HG03439 (cell line): ENCODE measurements at regions not wholly inside any gene's neighbourhood (a gene's known extent, or its start where the extent isn't known, plus 50 kb on each side); places are given as distances from the start of the nearest gene placed in this dataset.
"Not testable (repeated sequence)": the region's sequence is repeated elsewhere in the genome, so short reads cannot be mapped to it uniquely, and the experiment has no call there.

Experiments used
- ATAC-seq: cut with Tn5 transposase; IDR thresholded peaks from one replicate; pipeline ENCODE4 v1.9.1; 2021; ENCODE audit warnings: mild to moderate bottlenecking, moderate library complexity; ENCODE audit not compliant: unreplicated experiment

DNA sequence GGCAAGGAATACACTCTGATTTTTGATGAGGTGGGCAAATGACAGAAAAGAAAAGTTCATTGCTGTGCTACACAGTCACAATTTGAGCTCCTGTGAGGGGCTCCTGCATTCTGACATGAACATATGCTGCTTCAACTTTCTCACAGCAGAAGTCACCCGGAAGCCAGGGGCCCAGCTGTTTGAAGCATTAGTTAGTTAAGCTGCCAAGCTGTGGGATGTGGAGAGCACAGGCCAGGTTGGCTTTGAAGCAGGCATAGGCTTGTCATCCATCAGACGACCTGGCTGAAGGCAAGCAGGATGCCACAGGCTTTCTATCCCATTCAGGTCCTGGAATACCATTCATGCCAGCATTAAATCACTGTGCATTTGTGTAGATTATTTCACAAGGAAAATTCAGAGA, 63.1 kb downstream of the MTNR1B start:
- ATAC-seq: no peak

- ATAC-seq: no peak
Observed at GRCh38 chr11:93033093-93033492, 63.6 kb downstream of the MTNR1B start.

DNA sequence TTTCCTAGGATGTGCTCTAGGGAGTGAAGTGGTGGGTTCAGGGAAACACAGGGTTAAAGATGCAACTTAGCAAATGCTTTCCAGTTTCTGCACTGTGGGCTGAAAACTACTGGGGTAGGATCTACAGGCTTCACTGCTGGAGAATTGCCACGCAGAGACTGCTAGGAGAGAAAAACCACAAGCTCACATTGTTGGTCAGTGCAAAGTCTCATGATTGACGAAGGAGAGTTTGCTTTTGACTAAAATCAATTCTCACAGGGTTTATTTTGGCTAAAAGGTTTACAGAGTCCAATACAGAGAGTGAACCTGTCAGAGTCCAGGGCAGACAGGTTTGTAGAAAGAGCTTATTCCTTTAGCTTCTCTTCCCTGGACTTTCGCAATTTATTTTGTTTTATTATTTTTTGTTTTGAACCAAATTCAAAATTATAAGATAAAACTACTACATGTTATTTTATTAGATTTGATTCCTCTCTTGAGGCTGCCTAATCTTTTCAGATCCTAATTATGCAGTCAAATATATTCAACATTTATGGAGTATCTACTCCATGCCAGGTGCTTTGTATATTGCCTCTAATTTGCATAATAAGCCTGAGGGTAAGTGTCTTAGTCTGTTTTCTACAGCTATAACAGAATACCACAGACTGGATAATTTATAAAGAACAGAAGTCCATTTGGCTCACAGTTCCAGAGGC, 64.7 kb downstream of the MTNR1B start:
- no peak for ATAC-seq

GRCh38 chr11:93034723-93035039, 65.2 kb downstream of the MTNR1B start:
- no peak for ATAC-seq

DNA sequence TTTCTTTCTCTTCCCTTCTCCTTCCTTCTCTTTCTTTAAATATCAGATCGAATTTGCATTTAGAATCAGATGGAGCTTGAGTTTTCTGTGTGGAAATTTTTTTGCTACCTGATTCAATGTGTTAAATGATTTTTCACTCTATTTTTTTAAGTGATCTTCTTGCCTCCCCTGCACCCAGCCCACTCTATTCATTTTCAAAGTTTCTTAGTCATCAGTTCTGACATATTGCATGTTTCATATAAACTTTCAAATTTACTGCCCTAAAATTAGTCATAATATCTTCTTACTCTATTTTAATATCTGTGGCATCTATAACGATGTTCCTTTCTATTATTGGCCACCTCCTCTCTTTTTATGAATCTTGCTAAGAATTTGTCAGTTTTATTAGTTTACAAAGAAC, 69.1 kb downstream of the MTNR1B start:
- no peak for ATAC-seq

GRCh38 chr11:93039531-93040240, 70.2 kb downstream of the MTNR1B start:
- ATAC-seq: no peak

- no peak for ATAC-seq
Observed at GRCh38 chr11:93041682-93042081, 72.2 kb downstream of the MTNR1B start.

GRCh38 chr11:93043186-93043585, 73.7 kb downstream of the MTNR1B start:
- not testable (repeated sequence) for ATAC-seq

DNA sequence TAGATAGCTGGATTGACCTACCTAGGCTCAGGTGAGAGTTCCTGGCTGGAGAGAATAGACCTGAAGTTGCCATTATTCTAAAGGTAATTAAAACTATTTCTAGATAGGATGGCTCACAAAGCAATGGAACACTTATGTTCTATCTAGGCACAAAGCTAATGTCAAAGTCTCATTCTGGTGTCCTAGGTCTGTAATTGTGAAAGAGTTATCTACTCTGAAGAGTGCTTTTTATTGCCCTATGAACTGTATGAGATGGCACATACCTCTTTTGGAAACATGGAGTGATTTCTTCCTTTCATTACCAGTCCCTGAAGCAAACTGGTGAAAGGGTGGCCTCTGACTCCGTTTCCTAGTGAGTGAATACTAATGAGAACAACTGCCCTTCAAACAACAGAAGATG, 80.3 kb downstream of the MTNR1B start:
- no peak for ATAC-seq

- ATAC-seq: no peak
Observed at GRCh38 chr11:93051186-93051585, 81.7 kb downstream of the MTNR1B start.

GRCh38 chr11:93053864-93054263, 84.4 kb downstream of the MTNR1B start:
- ATAC-seq: no peak

- no peak for ATAC-seq
Observed at GRCh38 chr11:93054279-93054678, 84.8 kb downstream of the MTNR1B start.

DNA sequence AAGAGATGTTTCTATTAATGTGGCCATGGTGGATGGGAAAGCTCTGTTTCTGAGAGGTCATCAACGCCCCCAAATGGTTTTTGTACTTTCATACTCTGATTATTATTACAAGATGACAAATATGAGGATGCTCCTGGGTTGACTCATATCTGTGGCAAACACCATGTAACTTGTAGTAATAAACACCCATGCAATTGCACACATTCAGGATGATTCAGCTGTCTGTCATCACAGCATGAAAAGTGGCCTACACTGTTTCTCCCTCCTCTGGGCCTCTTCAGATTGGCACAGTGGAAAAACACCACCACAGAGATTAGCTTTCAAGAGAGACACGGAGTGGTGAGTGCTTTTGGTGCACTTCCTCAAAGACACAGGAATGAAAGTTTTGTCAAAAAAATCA, 85.4 kb downstream of the MTNR1B start:
- ATAC-seq: peak; percentile 88

DNA sequence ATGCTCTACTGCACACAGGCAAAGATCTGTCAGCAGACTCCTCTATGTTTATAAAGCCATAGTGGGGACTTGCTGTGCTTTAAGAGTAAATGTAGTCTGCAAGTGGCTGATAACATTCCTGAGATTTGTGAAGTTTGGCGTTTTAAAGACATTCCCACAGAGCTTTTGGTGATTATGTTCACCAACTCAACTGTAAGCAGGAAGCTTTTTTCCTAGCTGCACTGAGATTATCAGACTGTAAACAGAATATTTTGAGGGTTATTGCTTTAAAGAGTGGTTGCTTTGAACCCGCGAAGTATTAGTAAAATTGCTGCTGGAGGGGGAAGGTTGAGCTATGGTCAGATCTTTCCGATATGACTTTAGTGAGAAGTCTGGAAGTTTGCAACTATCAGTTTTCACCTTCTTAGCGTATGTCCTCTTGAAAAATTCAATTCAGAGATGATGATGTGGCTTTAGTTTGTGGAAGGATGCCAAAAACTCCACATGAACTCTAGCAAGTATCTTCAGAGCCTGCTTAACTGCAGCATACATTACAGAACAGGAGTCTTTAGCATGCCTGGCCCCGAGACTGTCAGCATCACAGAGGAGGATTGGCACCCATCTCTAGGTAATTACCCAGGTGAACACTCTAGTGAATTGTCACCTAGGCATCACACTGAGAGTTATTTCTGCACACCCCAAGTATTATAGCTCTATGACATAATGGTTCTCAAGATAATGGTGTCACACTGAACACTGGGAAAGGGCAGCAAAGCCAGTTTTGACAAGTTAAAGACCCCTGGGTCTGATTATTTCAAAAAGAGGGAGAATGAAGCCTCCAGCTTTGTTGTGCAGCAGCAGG, 89.9 kb downstream of the MTNR1B start:
- no peak for ATAC-seq

- ATAC-seq: no peak
Observed at GRCh38 chr11:93063086-93063485, 93.6 kb downstream of the MTNR1B start.

DNA sequence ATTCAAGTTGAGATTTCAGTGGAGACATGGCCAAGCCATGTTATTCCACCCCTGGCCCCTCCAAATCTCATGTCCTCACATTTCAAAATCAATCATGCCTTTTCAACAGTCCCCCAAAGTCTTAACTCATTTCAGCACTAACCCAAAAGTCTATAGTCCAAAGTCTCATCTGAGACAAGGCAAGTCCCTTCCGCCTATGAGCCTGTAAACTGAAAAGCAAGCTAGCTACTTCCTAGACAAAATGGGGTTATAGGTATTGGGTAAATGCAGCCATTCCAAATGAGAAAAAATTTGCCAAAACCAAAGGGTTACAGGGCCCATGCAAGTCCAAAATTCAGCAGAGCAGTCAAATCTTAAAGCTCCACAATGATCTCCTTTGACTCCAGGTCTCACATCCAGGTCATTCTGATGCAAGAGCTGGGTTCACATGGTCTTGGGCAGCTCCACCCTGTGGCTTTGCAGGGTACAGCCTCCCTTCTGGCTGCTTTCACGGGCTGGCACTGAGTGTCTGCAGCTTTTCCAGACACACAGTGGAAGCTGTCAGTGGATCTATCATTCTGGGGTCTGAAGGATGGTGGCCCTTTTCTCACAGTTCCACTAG, 95.7 kb downstream of the MTNR1B start:
- ATAC-seq: not testable (repeated sequence)

- ATAC-seq: no peak
Observed at GRCh38 chr11:93067881-93068390, 98.5 kb downstream of the MTNR1B start.

- no peak for ATAC-seq
Observed at GRCh38 chr11:93072229-93072914, 102.9 kb downstream of the MTNR1B start.

DNA sequence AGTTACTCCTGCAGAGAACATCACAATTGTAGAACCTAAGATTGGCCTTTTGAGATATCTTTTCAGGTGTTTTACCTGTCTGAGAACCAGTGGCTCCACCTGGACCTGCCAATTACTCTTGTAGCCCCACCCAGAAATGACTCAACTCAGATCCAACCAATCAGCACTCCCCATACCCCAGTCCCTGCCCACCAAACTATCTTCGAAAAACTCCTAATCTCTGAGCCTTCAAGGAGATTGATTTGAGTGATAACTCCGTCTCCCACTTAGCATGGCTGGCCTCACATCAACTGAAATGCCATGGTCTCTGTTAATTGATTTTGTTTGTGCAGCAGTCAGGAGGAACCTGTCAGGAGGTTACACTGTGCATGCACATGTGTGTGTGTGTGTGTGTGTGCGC, 103.6 kb downstream of the MTNR1B start:
- no peak for ATAC-seq

DNA sequence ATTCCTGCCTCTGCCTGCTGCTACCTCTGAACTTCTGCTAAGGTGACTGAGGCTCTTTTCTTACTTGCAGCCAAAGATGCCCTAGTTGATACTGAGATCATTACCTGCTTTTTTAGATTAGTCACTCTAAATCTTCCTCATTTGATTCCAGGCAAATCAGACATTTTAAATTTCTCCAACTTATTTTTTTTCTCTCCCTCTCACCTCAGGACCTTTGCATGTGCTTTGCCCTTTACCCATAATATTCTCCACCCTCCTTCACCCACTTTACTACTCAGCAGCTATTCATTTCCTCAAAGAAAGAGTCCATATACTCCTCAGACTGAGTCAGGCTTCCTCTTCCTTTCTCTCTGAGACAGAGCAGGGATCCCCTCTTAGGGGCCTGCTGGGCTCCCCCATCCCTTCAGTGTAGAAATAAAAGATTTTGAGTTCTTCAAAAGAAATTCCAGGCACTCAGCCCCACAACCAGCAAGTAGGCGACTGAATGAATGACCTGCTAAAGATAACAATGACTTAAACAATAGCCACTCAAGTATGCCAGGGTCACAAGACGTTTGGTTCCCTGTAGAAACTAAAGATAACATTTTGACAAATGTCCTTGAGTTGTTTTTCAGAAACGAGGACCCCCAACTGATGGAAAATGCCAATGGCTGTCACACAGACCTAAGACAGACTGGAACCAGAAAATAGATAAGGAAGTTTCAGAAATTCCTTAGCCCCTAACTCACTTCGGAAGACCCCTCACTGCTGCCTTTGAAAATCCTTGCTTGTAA, 104.2 kb downstream of the MTNR1B start:
- ATAC-seq: no peak
